Activated CD4-positive, alpha-beta T cell treated with anti-CD3 and anti-CD28 coated beads for 1 hour (primary cell): ENCODE measurements at regions not wholly inside any gene's neighbourhood (a gene's known extent, or its start where the extent isn't known, plus 50 kb on each side); places are given as distances from the start of the nearest gene placed in this dataset.
"Not testable (repeated sequence)": the region's sequence is repeated elsewhere in the genome, so short reads cannot be mapped to it uniquely, and the experiment has no call there.

Experiments
- DNase-seq: peaks from one replicate; pipeline ENCODE4 v3.0.0-alpha.2; 2020

DNA sequence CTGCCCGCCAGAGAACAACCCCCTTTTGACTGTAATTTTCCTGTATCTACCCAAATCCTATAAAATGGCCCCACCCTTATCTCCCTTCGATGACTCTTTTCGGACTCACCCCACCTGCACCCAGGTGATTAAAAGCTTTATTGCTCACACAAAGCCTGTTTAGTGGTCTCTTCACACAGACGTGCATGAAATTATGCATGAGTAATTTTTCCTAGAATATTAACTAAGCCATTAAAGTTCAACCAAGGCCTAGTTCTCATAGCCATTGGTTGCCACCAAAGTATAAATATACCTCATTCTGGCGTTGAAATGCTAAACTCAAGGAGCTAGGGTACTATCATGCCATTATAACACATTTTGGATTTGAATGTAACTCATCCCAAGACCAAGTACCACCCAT, 243.9 kb downstream of the ZNF608 start:
- no peak for DNase-seq

DNA sequence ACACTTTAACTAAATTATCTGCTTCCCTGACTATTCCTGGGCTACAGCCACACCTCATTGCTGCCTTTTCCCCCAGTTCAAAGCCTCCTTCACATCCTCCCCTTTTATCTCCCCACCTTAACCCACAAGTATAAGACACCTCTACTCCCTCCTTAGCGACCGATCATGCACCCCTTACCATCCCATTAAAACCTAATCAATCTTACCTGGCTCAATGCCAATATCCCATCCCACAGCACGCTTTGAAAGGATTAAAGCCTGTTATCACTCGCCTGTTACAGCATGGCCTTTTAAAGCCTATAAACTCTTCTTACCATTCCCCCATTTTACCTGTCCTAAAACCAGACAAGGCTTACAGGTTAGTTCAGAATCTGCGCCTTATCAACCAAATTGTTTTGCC, 246.6 kb downstream of the ZNF608 start:
- not testable (repeated sequence) for DNase-seq

DNA sequence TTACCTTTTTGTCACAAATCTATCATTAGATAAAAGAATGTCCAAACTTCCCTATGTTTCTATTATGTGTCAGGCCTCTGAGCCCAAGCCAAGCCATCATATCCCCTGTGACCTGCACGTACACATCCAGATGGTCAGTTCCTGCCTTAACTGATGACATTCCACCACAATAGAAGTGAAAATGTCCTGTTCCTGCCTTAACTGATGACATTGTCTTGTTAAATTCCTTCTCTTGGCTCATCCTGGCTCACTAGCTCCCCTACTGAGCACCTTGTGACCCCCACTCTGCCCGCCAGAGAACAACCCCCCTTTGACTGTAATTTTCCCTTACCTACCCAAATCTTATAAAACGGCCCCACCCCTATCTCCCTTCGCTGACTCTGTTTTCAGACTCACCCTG, 249.5 kb downstream of the ZNF608 start:
- not testable (repeated sequence) for DNase-seq

DNA sequence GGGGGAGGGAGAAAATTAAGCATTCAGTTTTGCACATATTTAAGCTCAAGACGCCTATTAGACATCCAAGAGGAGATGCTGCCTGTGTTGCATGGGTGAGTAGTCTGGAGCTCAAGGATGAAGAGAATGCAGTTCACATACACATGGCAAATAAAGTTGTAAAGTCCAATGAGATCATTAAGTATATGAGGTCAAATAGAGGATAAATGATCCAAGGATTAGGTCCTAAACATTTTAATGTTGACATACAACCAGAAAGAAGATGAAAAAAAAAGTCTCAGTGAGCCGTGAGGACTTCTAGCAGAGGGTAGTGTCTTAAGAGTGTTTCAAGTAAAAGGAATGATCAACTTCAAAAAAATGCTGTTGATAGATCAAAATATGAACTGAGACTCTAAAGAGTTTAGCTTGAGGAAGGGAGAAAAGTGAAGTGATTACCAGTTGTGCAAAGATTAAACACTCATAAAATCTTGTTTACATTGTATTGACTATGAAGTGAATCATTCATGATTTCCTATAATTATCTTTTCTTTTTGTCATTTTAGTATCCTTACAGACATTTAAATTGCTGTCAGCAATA, 251.8 kb downstream of the ZNF608 start:
- DNase-seq: no peak

DNA sequence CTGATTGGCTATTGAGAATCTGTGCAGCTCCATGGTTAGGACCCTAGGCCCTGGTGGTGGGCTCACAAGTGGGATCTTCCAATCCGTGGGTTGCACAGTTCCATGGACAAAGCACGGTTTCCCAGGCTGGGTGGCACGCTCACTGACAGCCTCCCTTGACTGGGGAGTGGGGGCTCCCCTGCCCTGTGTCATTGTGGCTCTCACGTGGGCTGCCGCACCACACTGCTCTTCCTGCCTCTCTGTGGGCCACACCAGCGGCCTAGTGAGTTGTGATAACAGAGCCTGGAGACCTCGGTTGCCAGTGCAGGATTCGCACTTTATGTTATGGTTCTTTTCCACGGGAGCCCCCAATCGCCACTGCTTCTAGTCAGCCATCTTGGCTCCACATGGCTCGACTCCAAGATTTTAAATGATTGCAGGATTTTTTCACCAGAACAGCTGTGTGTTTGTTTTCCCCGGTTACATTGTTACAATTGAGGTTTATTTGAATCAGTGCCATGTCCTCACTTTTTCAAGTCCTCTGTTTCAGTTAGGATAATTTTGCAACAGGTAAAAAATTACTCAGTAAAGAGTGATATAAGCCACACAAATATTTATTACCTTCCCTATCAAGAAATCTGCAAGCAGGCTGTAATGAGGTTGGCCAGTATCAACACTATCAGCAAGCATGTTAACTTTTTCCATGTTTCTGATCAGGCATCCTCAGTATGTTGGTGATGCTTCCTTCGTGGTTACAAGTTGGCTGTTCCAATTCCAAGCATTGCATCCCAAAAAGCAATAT, 253.8 kb downstream of the ZNF608 start:
- DNase-seq: no peak

DNA sequence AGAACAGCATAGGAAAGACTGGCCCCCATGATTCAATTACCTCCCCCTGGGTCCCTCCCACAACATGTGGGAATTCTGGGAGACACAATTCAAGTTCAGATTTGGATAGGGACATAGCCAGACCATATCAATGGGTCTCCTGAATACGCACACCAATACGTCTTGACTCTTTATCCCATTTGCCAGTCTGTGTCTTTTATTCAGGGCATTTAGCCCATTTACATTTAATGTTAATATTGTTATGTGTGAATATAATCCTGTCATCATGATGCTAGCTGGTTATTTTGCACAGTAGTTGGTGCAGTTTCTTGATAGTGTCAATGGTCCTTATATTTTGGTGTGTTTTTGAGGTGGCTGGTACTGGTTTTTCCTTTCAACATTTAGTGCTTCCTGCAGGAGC, 256.1 kb downstream of the ZNF608 start:
- not testable (repeated sequence) for DNase-seq

DNA sequence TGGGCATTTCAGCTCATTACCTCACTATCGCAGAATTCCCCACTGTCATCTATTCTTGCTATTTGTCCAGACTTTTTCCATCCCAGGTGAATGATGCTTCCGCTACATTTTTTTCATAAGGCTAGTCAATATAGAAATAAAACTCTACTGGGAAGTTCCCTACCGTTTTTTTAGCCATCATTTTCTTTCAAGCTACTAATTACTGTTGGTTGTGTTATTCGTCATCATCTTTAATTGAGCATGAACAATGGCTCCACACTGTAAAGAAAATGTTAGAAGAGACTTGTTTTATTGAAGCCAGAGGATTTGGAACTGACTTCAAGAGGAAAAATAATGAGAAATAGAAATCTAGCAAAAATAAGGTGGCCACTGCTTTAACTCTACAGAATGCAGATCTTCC, 265.0 kb downstream of the ZNF608 start:
- DNase-seq: no peak

DNA sequence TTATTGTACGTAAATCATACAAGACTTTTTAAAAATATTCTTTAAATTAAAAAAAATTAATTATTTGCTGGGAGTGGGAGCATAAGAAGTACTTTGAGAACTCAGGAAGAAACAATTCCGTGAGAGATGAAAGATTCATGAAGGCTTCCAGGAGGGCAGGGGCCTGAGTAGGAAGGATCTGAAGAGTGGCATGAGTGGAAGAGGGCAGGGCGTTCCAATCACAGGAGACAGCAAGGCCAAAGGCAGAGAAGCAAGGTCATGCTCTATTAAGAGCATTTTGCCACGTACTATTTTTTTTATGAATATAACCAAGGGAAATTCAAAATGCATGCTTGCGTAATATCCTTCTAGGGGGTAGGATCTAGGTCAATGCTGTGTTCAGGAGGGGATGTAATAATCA, 265.5 kb downstream of the ZNF608 start:
- DNase-seq: no peak

DNA sequence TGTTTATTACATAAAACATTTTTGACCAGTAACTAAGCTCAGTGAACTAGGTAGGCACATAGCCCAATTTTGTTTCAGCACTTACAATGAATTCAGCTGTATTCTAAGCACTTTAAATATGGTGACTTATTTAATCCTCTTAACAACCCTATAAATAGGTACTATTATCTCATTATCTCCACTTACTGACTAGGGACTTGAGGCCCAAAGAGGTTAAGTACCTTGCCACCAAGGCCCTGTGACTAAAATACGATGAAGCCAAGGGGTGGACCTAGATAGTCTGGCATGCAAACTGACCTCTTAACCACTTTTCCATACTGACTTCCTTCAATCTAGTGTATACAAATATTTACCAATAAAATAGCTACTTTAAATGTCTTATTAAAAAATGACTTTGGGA, 266.4 kb downstream of the ZNF608 start:
- DNase-seq: no peak

DNA sequence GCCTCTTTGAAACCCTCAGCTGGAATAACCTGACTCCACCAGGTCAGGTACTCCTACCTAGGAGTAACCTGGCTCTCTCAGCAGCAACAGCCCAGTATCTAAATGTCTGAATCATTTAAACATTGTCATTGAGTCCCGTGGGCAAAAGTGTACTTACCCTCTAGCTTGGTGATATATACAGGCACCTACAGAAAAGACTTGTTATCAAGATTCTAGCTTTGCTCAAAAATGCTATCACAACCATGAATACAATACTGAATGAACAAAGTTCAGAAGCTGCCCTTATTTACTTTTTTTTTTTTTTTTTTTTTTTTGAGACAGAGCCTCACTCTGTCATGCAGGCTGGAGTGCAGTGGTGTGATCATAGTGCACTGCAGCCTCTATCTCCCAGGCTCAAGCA, 268.2 kb downstream of the ZNF608 start:
- no peak for DNase-seq

DNA sequence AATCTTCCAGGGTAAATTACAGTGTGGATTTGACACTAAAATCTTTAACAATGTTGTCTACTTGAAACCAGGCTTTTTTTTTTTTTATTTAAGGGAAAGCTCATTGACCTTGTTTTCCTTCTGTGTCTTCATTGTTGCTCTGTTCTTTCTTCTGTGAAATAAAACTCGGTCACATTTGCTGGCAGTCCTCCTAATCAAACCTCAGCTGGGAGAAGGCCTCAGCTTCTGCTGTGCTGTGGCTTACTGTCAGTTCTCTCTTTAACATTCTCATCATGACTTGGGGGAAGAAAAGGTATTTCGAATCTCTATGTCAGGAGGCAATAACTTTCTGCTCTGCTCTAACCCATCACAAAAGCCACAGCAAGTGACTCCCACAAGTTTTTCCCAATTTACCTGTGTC, 268.9 kb downstream of the ZNF608 start:
- no peak for DNase-seq

DNA sequence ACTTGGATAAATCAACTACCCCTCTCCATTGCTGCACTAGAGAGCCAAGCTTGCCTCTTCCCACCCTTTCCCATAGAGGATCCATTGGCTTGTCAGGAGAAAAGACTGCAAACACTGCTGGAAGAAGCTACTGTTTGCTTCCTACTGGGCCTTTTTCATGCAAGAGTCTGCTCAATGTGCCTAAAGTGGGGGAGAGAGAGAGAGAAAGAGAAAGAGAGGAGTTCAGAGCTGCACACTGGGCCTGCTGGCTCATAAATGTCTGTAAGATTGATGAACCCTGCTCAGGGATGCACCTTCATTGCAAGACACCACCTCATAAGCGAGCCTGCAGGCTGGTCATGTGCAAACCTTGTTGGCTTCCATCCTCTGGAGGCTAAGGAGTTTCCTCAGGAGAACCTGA, 269.4 kb downstream of the ZNF608 start:
- DNase-seq: no peak

DNA sequence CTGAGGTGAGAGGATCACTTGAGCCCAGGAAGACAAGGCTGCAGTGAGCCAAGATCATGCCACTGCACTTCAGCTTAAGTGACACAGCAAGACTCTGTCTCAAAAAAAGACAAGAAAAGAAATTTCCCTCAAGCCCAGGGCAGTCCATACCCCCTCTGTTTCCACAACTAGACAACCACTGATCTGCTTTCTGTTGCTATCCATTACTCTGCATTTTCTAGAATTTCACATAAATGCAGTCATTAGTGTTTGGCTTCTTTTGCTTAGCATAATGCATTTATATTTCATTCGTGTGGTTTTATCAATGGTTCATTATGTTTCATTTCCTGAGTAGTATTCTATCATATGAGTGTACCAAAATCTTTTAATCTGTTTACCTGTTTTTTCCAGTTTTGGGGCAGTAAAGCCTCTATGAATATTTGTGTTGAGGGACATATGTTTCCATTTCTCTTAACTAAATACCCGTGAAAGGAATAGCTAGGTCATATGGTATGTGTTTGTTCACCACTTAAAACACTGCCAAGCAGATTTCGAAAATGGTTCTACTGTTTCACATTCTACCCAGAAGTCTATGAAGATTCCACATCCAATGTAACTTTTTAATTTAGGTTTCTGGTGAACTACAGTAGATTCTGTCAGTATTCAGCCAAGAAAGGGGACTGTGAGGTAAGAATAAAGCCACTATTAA, 271.8 kb downstream of the ZNF608 start:
- DNase-seq: no peak

DNA sequence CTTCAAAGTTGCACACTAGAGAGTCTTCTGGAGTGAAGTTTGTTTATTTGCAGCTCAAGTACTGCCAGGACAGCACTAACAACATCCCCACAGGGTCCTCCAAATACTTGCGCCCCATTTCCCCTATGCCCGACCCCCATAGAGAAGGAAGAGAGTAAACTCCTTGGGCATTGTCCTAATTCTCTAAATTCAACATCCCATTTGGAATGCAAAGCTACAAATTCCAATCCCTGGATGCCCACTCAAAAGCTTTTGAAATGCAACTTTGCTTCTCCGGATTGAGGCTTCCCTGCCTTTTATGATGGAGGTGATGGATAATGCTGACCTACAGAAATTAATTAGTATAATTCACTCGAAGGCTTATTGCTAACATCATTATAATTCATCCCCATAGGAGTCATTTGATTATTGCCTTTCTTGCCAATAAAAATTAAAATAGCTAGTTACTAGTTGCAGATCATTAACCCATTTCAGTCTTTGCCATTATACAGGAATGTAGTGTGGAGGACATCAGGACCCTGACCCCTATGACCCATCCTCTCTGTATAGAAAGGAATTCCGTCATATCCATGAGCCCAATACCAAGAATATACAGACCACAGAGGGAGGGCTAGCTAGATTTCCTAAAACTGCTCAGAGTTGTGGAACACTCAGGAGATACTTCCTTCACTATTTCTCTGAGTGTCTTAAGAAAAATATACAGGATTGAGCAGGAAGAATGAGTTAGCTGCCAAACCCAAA, 277.6 kb downstream of the ZNF608 start:
- no peak for DNase-seq

DNA sequence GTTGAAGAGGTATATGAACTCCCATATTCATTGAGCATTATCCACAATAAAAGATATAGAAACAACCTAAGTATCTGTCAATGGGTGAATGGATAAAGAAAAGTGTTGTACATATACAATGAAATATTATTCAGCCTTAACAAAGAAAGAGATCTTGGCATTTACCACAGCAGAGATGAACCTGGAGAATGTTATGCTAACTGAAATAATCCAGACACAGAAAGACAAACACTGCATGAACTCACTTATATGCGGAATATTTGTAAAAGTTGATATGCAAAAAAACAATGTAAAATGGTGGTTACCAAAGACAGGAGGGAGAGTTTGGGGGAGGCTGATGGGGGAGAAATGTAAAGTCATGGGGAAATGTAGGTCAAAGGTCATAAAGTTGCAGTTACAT, 278.7 kb downstream of the ZNF608 start:
- no peak for DNase-seq

DNA sequence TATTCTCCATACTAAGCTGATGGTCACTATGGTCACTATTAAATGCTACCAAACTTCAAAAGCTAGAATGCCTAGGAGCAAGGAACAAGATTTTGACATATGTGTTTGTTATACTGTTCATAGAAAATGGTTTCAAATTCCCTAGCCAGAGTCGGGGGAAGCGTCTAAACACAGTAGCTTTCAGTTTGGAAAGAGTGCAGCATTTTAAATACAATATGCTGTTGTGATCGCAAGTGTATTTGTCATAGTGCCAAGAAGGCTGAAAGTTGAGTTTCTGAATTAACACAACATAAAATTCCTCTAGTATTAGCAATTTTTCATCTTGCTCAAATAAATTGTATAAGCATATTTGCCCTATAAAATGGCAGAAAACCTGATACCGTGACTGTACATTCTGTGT, 280.4 kb downstream of the ZNF608 start:
- DNase-seq: no peak

DNA sequence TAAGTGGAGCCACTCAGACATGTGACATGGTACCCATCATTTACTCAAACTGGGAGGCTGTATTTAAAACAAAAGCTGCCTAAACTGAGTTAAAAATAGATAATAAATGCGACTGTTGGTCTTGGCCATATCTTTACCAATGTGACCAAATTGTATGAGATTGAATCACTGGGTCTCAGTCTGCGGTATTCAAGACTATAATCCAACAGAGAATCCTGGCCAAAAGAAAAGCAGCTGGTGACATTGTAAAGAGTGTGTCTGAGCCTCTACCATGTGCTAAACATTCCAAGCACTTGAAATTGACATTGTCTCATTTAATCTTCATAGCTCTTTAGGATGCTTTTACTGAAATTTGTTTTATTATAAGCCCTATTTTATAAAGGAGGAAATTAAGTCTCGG, 282.6 kb downstream of the ZNF608 start:
- no peak for DNase-seq

DNA sequence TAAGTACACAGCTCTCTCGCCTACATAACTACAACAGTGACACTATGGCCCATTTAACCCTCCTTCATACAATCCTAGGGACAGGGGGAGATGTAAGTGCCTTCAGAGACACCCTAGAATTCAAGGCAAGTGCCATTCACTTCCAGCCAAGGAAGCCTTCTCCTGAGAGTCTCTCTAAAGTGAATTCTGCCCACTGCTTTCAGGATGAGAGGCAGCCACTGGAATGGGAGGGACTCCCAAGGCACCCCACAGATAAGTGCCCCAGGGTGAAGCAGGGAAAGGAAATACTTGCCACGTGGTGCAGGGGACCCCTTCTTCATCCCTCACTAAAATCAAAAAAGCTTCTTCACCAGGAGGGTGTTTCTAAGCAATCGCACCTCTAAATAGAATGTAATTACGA, 283.7 kb downstream of the ZNF608 start:
- no peak for DNase-seq

DNA sequence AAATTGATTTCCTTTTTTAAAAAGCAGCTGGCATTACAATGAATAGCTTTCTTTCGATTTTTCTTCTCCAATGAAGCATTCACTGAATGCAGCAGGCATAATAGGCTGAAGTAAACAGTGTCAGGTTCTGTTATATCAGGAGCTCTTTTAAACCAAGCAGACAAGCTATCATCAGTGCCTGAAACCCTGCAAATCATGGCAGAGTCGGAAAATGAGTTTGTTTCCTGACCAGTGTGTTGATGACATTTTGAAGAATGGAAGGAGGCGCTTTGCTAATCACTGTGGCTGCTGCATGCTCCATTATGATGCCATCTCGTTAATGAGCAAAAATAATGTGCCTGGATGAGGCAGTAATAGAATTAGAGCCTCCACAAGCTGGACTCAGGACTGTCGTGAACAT, 284.5 kb downstream of the ZNF608 start:
- no peak for DNase-seq

DNA sequence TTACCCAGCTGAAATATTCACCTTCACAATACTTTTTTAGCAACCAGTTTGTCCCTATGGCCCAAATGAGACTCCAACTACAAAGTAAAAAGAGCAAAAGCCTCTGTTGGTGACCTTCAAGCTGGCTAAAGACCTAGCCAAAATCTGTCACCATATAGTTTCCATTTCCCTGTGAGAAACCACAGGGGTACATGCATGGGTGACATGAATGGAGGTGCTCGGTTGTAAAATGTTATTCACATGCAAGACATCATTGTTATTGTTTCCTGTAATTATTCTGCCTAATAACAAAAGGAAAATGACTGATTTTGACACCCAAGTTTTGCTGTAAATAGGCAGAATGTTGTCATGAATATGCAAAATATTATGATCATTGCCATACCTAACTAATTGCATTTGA, 285.3 kb downstream of the ZNF608 start:
- no peak for DNase-seq

DNA sequence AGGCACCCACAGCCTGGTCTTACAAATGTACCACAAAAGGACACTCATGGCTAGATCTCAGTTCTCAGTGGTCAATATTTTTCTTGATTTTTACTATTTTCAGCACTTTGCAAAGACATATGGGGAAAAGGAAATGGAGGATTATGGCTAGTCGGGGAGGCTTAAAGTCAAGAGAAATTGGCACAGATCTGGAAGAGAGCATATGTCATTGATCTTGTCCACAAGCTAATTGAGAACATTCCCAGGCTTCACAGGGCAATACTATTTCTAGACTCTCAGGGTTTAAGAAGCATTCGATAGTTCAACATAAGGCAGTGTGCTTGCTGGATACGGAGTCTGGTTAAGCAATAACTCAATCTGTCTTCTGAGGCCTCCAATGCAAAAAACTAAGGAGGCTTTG, 285.8 kb downstream of the ZNF608 start:
- no peak for DNase-seq

DNA sequence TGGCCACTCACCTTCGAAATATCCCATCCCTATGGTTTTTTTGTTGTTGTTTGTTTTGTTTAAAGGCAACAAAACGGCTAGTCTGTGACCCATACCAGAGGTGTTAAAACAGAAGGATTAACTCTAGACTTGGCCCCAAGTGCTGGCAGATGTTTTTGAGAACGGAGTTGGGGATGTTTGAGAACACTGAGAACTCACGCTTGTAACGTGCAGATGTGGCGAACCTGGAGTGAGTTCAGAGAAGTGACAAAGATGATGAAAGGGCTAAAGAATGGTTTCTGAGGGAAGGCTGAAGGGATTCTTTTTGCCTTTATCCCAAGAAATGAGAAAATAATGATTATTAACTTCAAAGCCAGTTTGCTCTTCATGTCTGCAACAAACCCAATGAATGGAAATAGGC, 286.5 kb downstream of the ZNF608 start:
- no peak for DNase-seq

DNA sequence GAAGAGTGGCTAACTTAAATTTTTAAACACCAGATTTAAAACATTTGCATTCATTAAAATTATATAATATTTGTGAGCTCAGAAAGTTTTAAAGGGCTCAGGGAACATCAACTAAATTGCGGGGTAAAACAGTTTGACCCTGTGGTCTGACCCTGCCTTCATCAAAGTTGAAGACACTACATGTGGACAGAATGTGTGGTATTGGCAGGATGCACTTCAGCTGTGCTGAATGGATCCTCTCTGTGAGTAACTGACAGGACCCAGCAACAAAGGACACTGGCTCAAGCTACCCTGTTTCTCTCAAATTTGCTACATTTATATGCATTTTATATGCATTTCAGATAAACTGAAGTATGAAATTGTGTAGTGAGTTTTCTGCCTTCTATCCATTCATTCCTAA, 288.5 kb downstream of the ZNF608 start:
- no peak for DNase-seq

DNA sequence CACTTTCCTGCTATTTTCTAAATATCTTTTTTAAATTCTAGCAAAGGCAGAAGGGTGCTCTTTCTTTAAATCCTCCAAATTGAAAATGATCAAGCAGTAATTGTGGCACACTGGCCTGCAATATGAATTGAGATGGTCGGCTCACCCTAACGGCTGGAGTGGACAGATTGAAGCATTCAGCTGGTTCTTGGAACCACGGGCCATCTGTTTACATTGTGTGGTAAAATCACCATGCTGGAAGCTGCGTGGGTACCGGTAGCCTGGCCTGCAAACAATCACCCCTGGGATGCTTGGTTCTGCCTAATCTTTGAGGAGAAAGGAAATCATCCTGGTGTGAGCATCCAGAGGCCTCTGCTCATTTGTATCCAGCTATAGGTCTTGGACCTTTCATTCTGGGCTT, 289.3 kb downstream of the ZNF608 start:
- DNase-seq: no peak
